HCT116 (cell line): ENCODE measurements at regions not wholly inside any gene's neighbourhood (a gene's known extent, or its start where the extent isn't known, plus 50 kb on each side); places are given as distances from the start of the nearest gene placed in this dataset.

Experiments
- ATAC-seq: fragments of 200-7000 bp; cut with Tn5 transposase; 2 replicates; pipeline ENCODE4 v1.9.1; 2020; ENCODE audit warnings: mild to moderate bottlenecking, moderate library complexity
- BruUV-seq: library from RNA; stranded (reverse); fragments of 400-500 nt; replicated peaks from 2 replicates; lab custom pipeline; 2021; lab: Mats Ljungman, UMichigan
- CTCF ChIA-PET: fragments of 300-600 bp; sonication (Branson Sonifier 250); formaldehyde crosslinking; loops from one replicate; lab custom pipeline; 2021; ENCODE audit warnings: antibody characterized with exemption; lab: Charles Lee
- POLR2A ChIA-PET: fragments of 300-600, 350-600 bp; sonication (Branson Sonifier 250); formaldehyde crosslinking; loops from one replicate; lab custom pipeline; 2021; ENCODE audit warnings: antibody characterized with exemption; lab: Charles Lee
- RAD21 ChIA-PET, 2 experiments: fragments of 300-600 bp; sonication (Branson Sonifier 250); formaldehyde crosslinking; loops; one replicate each; lab custom pipeline; 2023; ENCODE audit warnings: low total read pairs in 2 of 2; ENCODE audit not compliant: uncharacterized antibody in 2 of 2, unreplicated experiment in 2 of 2, low non-redundant PET in 1 of 2; lab: Charles Lee
- DNase-seq: peaks from one replicate; pipeline ENCODE4 v3.0.0-alpha.2; 2010; ENCODE audit warnings: low read depth, low spot score
- H2AFZ ChIP-seq: fragments of 200-600 bp; shearing (Covaris generic), sonication (generic); 2 replicates; pipeline ENCODE4 v1.6.1; 2017; ENCODE audit warnings: low read depth, mixed run types, mixed read lengths, antibody characterized with exemption, low read length; ENCODE audit not compliant: poor library complexity, severe bottlenecking
- H3K27ac ChIP-seq: 2 replicates; pipeline ENCODE4 v1.5.1; 2012; ENCODE audit warnings: low read depth, low read length
- H3K27me3 ChIP-seq: fragments of 200-600 bp; sonication (generic); 2 replicates; pipeline ENCODE4 v1.6.1; 2016; ENCODE audit warnings: mixed run types, low read length, mixed read lengths; ENCODE audit not compliant: insufficient read depth
- H3K36me3 ChIP-seq, 2 experiments: fragments of 200-500 bp in 1 of 2; fragments of 200-600 bp in 1 of 2; sonication (Bioruptor generic) in 1 of 2; sonication (generic) in 1 of 2; 2 replicates each; pipeline versions ENCODE4 v1.5.1 to v1.6.1; 2014 to 2016; ENCODE audit warnings: low read length in 2 of 2, inconsistent platforms in 1 of 2, mixed read lengths in 1 of 2, mixed run types in 1 of 2; ENCODE audit not compliant: insufficient read depth in 2 of 2, control insufficient read depth in 1 of 2
- H3K4me1 ChIP-seq, 2 experiments: fragments of 200-600 bp in 1 of 2; sonication (generic) in 1 of 2; 2 replicates each; pipeline versions ENCODE4 v1.5.1 to v1.6.1; 2012 to 2017; ENCODE audit warnings: low read length in 2 of 2, inconsistent platforms in 1 of 2, mild to moderate bottlenecking in 1 of 2, mixed read lengths in 1 of 2, mixed run types in 1 of 2, moderate library complexity in 1 of 2; ENCODE audit not compliant: insufficient read depth in 2 of 2, control insufficient read depth in 1 of 2
- H3K4me2 ChIP-seq: fragments of 200-600 bp; sonication (generic); 2 replicates; pipeline ENCODE4 v1.6.1; 2017; ENCODE audit warnings: mixed run types, low read length, mixed read lengths
- H3K4me3 ChIP-seq, 2 experiments: fragments of 200-600 bp in 1 of 2; sonication (generic) in 1 of 2; replicated peaks in 1 of 2; 2 replicates each; pipeline ENCODE4 v1.5.1; 2011 to 2016; ENCODE audit warnings: low read length in 2 of 2, control low read depth in 1 of 2, low read depth in 1 of 2, mild to moderate bottlenecking in 1 of 2, mixed read lengths in 1 of 2, mixed run types in 1 of 2
- H3K79me2 ChIP-seq: fragments of 200-600 bp; sonication (generic); 2 replicates; pipeline ENCODE4 v1.6.1; 2017; ENCODE audit warnings: mild to moderate bottlenecking, mixed run types, low read length, moderate library complexity, mixed read lengths; ENCODE audit not compliant: insufficient read depth
- H3K9ac ChIP-seq: fragments of 200-600 bp; sonication (generic); 2 replicates; pipeline ENCODE4 v1.6.1; 2016; ENCODE audit warnings: low read length, mixed read lengths
- H3K9me2 ChIP-seq: fragments of 200-600 bp; sonication (generic), shearing (Covaris generic); 2 replicates; pipeline ENCODE4 v1.6.1; 2017; ENCODE audit warnings: mixed run types, mild to moderate bottlenecking, moderate library complexity; ENCODE audit not compliant: insufficient read depth
- H3K9me3 ChIP-seq, 2 experiments: fragments of 200-500 bp in 1 of 2; fragments of 200-600 bp in 1 of 2; sonication (Bioruptor generic) in 1 of 2; sonication (generic) in 1 of 2; 2 replicates each; pipeline ENCODE4 v1.6.1; 2014 to 2017; ENCODE audit warnings: low read length in 2 of 2, mixed read lengths in 2 of 2, inconsistent platforms in 1 of 2, low read depth in 1 of 2, mild to moderate bottlenecking in 1 of 2, mixed run types in 1 of 2, moderate library complexity in 1 of 2; ENCODE audit not compliant: control insufficient read depth in 1 of 2, insufficient read depth in 1 of 2
- H4K20me1 ChIP-seq: fragments of 200-600 bp; sonication (generic), shearing (Covaris generic); 2 replicates; pipeline ENCODE4 v1.6.1; 2017; ENCODE audit warnings: mixed run types, mild to moderate bottlenecking, moderate library complexity; ENCODE audit not compliant: insufficient read depth
- CBX3 ChIP-seq: IDR thresholded peaks from 2 replicates; pipeline ENCODE4 v1.6.1; 2012; ENCODE audit warnings: low read depth
- CTCF ChIP-seq, 3 experiments: fragments of 200-600 bp in 1 of 3; sonication (generic) in 1 of 3; IDR thresholded peaks in 2 of 3; conservative IDR thresholded peaks in 1 of 3; 2 replicates each; pipeline ENCODE4 v1.5.1; 2012 to 2017; ENCODE audit warnings: low read depth in 2 of 3, low read length in 2 of 3, antibody characterized with exemption in 1 of 3, borderline replicate concordance in 1 of 3, control low read depth in 1 of 3, mild to moderate bottlenecking in 1 of 3, mixed read lengths in 1 of 3, mixed run types in 1 of 3, moderate library complexity in 1 of 3; ENCODE audit not compliant: insufficient read depth in 1 of 3
- EGR1 ChIP-seq: IDR thresholded peaks from 2 replicates; pipeline ENCODE4 v1.6.1; 2012; ENCODE audit warnings: low read depth
- EZH2phosphoT487 ChIP-seq: fragments of 200-600 bp; IDR thresholded peaks from 2 replicates; pipeline ENCODE4 v1.6.1; 2018; ENCODE audit warnings: antibody characterized with exemption, borderline replicate concordance
- FOSL1 ChIP-seq: IDR thresholded peaks from 2 replicates; pipeline ENCODE4 v1.6.1; 2012; ENCODE audit warnings: low read depth
- POLR2A ChIP-seq: IDR thresholded peaks from 2 replicates; pipeline ENCODE4 v1.7.0; 2011; ENCODE audit warnings: borderline replicate concordance; ENCODE audit not compliant: insufficient read depth, insufficient read length; ENCODE audit errors: extremely low read depth
- POLR2AphosphoS5 ChIP-seq: IDR thresholded peaks from 2 replicates; pipeline ENCODE4 v1.6.1; 2011; ENCODE audit warnings: mild to moderate bottlenecking, low read depth, low read length, moderate library complexity
- RAD21 ChIP-seq: IDR thresholded peaks from 2 replicates; pipeline ENCODE4 v1.6.1; 2012; ENCODE audit warnings: low read depth, mild to moderate bottlenecking
- SIN3A ChIP-seq: IDR thresholded peaks from 2 replicates; pipeline ENCODE4 v1.6.1; 2012; ENCODE audit warnings: low read depth
- TCF7L2 ChIP-seq: IDR thresholded peaks from 2 replicates; pipeline ENCODE4 v1.7.0; 2011; ENCODE audit warnings: borderline replicate concordance, inconsistent platforms; ENCODE audit not compliant: insufficient read depth, insufficient read length; ENCODE audit errors: extremely low read depth
- ZNF274 ChIP-seq: fragments of 200-500 bp; sonication (Bioruptor generic); IDR thresholded peaks from 2 replicates; pipeline ENCODE4 v1.6.1; 2014; ENCODE audit warnings: mild to moderate bottlenecking, low read depth, low read length, inconsistent platforms
- intact Hi-C: fragments of 100-400 bp; cut with micrococcal nuclease; formaldehyde crosslinking; loops from 2 replicates; pipeline ENCODE4 v1.10.0; 2022

GRCh38 chr14:105710119-105711043 is 184.0 kb downstream of the TMEM121 start:
- Histone ChIP-seq H3K4me2 (no peak overlapping the region), H3K4me3 (no peak overlapping the region), H3K9ac (no peak overlapping the region), H3K9me3 (no peaks in the 10 kb centered on the region), H3K4me1 (peaks cover 4 to 6% of the 10 kb centered on the region in 2 experiments; a peak in 2 of 4 replicates), H3K79me2 (no peaks in the 10 kb centered on the region), H3K27me3 (no peaks in the 10 kb centered on the region), H3K27ac (peak overlapping the region; percentile 10; the same call in 1 of the 2 replicates), H3K36me3 (no peaks in the 10 kb centered on the region), H4K20me1 (no peaks in the 10 kb centered on the region), H3K9me2 (no peaks in the 10 kb centered on the region), H2AFZ (no peak overlapping the region)
- TF ChIP-seq POLR2A, result no peak
- TF ChIP-seq EGR1, result no peak
- no peak for TF ChIP-seq EZH2phosphoT487
- no peak for TF ChIP-seq FOSL1
- no peak for TF ChIP-seq TCF7L2
- no peak for TF ChIP-seq CTCF (IDR thresholded peaks at IDR 0.05 in 2 of 3, conservative IDR thresholded peaks at IDR 0.05 in 1 of 3; ENCODE audit: borderline replicate concordance in 1 of 3, insufficient read depth in 1 of 3, low read depth in 2 of 3, low read length in 2 of 3)
- TF ChIP-seq SIN3A, result no peak
- no peak for TF ChIP-seq ZNF274
- no peak for TF ChIP-seq RAD21
- no peak for TF ChIP-seq POLR2AphosphoS5
- no peak for TF ChIP-seq CBX3
- BruUV-seq, result no TSS peak
- RAD21 ChIA-PET, result no interaction called here
- POLR2A ChIA-PET, result no interaction called here
- no peak for DNase-seq
- ATAC-seq, result peak; percentile 5; the same call in 1 of the 2 replicates
- CTCF ChIA-PET, result no interaction called here
- intact Hi-C loops, result no loop called here
